PFSK-1 (cell line): ENCODE measurements at regions not wholly inside any gene's neighbourhood (a gene's known extent, or its start where the extent isn't known, plus 50 kb on each side); places are given as distances from the start of the nearest gene placed in this dataset.

Experiments used
- FOXP2 ChIP-seq: optimal IDR thresholded peaks from 2 replicates; pipeline ENCODE3; 2011; ENCODE audit warnings: borderline replicate concordance, control low read depth, inconsistent platforms; ENCODE audit not compliant: insufficient read depth; ENCODE audit errors: extremely low read length, extremely low read depth
- POLR2AphosphoS5 ChIP-seq: IDR thresholded peaks from 2 replicates; pipeline ENCODE4 v1.6.1; 2012; ENCODE audit warnings: low read depth, mild to moderate bottlenecking, control low read depth, low read length, moderate library complexity
- REST ChIP-seq, 2 experiments: IDR thresholded peaks; 2 replicates each; pipeline versions ENCODE4 v1.6.1 to v1.8.0; 2011 to 2012; ENCODE audit warnings: low read depth in 2 of 2, low read length in 2 of 2, control low read depth in 1 of 2, inconsistent platforms in 1 of 2, mild to moderate bottlenecking in 1 of 2, moderate library complexity in 1 of 2; ENCODE audit not compliant: insufficient read depth in 1 of 2
- SIN3A ChIP-seq: IDR thresholded peaks from 2 replicates; pipeline ENCODE4 v1.6.1; 2012; ENCODE audit warnings: mild to moderate bottlenecking, low read length, moderate library complexity, borderline replicate concordance; ENCODE audit not compliant: insufficient read depth
- TAF1 ChIP-seq: IDR thresholded peaks from 2 replicates; pipeline ENCODE4 v1.6.1; 2012; ENCODE audit warnings: low read length, control low read depth, borderline replicate concordance; ENCODE audit not compliant: insufficient read depth

GRCh38 chr5:103452089-103452488 lies 110.5 kb downstream of the NUDT12 start:
- TF ChIP-seq TAF1, result no peak
- no peak for TF ChIP-seq REST (IDR thresholded peaks at IDR 0.05; ENCODE audit: insufficient read depth in 1 of 2, low read depth in 2 of 2, low read length in 2 of 2)
- TF ChIP-seq SIN3A, result no peak

GRCh38 chr5:103451261-103451660 lies 111.3 kb downstream of the NUDT12 start:
- TF ChIP-seq FOXP2 (no peak), SIN3A (no peak), TAF1 (no peak), REST (IDR thresholded peaks at IDR 0.05; ENCODE audit: insufficient read depth in 1 of 2, low read depth in 2 of 2, low read length in 2 of 2) (no peak), POLR2AphosphoS5 (no peak)

- no peak for TF ChIP-seq POLR2AphosphoS5
- TF ChIP-seq REST (IDR thresholded peaks at IDR 0.05; ENCODE audit: insufficient read depth in 1 of 2, low read depth in 2 of 2, low read length in 2 of 2), result no peak
- TF ChIP-seq FOXP2, result no peak
- TF ChIP-seq SIN3A, result no peak
- no peak for TF ChIP-seq TAF1
These were observed 112.1 kb downstream of the NUDT12 start for GRCh38 chr5:103450333-103451061.

- TF ChIP-seq POLR2AphosphoS5 (no peak), REST (IDR thresholded peaks at IDR 0.05; ENCODE audit: insufficient read depth in 1 of 2, low read depth in 2 of 2, low read length in 2 of 2) (no peak), FOXP2 (no peak), SIN3A (no peak), TAF1 (no peak)
These were observed 115.8 kb downstream of the NUDT12 start for GRCh38 chr5:103446813-103447212.

- TF ChIP-seq POLR2AphosphoS5 (no peak), REST (IDR thresholded peaks at IDR 0.05; ENCODE audit: insufficient read depth in 1 of 2, low read depth in 2 of 2, low read length in 2 of 2) (no peak), FOXP2 (no peak), SIN3A (no peak), TAF1 (no peak)
These were observed 117.1 kb downstream of the NUDT12 start for GRCh38 chr5:103445426-103446035.
